NCI-H2196 (cell line): ENCODE measurements at regions not wholly inside any gene's neighbourhood (a gene's known extent, or its start where the extent isn't known, plus 50 kb on each side); places are given as distances from the start of the nearest gene placed in this dataset.

Experiments used
- DNase-seq: peaks from one replicate; lab custom pipeline; 2025; ENCODE audit not compliant: unreplicated experiment; lab: John Stamatoyannopoulos, UW

GRCh38 chr14:85978582-85979250 lies 448.8 kb downstream of the FLRT2 start:
- DNase-seq: no peak

GRCh38 chr14:85974602-85975001 lies 444.7 kb downstream of the FLRT2 start:
- no peak for DNase-seq

- DNase-seq: no peak
These were observed 433.5 kb downstream of the FLRT2 start for GRCh38 chr14:85963486-85963885.

DNA sequence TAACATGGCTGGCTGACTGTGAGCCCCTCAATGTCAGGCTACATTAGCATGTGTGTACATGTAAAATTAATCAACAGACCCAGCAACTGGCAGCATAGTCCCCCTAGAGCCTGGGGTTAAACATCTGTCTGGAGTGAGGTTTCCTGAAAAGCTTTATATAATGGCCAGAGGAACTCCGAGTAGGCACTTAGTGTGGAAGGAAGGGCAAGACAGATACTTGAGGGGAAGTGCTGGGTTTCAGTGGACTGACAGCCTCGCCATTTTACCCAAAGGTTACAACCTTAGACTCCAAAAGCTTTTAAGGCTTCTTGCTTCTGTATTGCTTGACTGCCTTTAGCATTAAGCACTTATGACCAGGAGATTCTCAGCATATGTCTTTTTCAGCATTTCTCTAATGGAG lies 430.8 kb downstream of the FLRT2 start:
- no peak for DNase-seq

DNA sequence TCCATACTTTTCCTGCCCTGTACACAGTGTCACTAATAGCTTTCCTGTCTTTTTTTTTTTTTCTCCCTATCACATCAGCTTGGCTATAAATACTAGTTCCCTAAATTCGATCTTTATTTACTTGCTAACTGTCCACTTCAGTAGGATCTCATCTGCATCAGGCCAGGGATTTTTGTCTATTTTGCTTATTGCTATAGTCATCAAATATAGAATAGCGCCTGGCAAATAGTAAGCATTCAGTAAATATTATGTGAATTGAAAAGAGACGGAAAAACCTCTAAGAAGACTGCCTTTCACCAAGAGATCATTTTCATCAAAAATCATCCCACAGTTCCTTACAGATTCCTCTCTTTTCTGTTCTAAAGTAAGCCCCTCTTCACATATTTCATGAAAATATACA lies 429.1 kb downstream of the FLRT2 start:
- no peak for DNase-seq

GRCh38 chr14:85958069-85958468 lies 428.1 kb downstream of the FLRT2 start:
- DNase-seq: no peak

- no peak for DNase-seq
These were observed 423.3 kb downstream of the FLRT2 start for GRCh38 chr14:85953265-85953664.

GRCh38 chr14:85948153-85948552 lies 418.2 kb downstream of the FLRT2 start:
- no peak for DNase-seq

DNA sequence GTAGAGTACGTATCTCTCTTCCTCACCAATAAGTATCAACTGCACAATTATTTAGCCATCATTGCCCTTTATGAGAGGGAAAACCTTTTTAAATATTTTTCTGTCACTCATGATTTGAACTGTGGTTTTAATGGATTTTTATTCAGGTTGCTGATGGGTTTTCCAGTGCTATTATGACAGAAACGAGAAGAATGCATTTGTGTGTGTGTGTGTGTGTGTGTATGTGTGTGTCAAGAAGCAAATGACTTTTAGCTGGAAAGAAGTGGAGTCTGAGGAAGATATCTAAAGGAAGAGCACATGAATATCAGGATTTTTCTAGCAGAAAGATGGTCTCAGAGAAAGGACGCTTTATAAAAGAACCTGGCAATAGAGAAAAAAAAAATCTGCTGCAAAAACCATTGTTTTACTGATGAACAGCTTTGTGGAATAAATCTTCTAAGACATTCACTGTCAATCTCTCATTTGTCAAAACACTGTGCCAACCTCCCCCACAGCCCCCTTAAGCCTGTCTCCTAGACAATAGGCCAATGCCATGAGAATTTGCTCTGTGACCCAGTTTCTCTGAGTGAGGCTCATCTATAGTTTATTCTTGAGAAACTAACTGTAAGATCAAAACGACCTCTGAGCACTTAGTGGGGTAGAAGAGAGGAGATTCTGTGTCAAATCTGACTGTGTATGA lies 417.7 kb downstream of the FLRT2 start:
- DNase-seq: no peak

DNA sequence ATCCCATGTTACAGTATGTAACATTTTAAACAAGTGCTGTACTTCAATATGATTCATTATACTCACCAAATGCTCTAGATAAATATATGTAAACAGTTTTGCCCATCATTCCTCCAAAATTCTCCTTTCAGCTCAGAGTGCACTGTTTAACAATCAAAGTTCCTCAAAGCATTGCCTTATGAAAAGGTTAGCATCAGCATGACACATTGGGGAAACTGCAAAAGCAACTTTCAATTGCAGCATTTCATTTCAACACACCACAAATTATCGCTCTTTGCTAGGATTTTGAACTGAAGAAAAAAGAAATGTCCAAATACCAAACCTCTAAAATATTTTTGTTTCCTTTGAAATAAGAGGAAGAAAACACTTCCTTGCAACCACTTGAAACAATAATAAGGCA lies 413.2 kb downstream of the FLRT2 start:
- no peak for DNase-seq

DNA sequence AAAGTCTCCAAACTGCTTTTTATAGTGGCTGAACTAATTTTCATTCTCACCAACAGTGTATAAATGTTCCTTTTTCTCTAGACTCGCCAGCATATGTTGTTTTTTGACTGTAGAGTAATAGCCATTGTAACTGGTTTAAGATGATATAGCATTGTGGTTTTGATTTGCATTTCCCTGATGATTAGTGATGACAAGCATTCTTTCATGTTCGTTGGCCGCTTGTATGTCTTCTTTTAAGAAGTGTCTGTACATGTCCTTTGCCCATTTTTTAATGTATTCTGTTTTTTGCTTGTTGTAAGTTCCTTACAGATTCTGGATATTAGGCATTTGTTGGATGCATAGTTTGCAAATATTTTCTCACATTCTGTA lies 404.9 kb downstream of the FLRT2 start:
- no peak for DNase-seq

- DNase-seq: peak; percentile 4
These were observed 404.4 kb downstream of the FLRT2 start for GRCh38 chr14:85934123-85934885.

DNA sequence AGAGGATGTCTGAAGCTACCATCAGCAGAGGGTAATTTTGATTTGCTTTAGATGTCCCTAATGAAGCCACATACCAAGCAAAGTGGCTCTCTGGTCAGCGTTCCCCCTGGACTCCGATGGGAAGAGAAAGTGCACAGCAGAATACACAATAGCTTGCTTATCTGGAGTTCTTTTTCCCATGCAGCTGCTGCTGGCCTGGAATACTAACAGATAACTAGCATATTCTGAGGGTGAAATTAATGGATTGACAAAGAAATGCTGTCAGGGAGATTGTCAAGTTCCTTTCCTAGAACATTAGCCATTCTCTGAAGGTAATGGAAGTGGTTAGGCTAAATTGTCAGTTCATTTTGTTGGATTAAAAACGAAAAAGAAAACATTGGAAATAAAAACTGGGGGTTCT lies 391.3 kb downstream of the FLRT2 start:
- DNase-seq: no peak

DNA sequence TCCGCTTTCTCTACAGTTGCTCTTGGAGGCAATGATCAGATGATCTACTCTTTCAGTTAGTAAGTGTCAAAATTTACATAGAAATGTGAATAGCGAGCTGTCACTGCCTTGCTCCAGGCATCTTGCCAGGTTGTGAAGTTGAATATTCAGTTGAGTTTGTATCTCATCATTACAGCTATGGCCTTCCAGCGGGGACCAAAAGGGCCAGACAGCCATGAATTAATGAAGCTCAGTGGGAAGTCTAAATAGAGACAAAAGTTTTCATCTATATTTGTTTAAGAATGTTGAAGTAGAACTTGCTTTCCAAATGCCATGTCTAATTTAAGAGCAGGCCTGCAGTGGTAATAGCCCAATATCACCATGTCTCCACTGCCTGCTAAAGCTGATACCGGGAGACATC lies 387.8 kb downstream of the FLRT2 start:
- no peak for DNase-seq

DNA sequence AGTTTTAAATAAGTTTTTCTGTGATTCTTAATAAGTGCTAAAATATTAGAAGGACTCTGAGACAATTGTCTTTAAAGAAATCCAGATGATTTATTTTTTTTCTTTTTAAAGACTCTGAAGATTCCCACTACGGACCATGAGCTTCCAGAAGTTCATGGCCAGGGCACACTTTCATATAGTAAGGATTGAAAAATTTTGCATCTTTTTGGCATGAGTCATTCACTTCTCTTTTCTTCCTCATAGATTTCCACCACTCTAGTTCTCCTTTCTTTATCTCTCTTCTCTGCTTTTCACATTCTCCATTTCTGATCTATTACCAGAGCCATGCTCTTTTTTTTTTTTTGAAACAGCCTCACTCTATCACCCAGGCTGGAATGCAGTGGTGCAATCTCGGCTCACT lies 385.8 kb downstream of the FLRT2 start:
- no peak for DNase-seq

GRCh38 chr14:85912141-85912540 lies 382.2 kb downstream of the FLRT2 start:
- DNase-seq: no peak

DNA sequence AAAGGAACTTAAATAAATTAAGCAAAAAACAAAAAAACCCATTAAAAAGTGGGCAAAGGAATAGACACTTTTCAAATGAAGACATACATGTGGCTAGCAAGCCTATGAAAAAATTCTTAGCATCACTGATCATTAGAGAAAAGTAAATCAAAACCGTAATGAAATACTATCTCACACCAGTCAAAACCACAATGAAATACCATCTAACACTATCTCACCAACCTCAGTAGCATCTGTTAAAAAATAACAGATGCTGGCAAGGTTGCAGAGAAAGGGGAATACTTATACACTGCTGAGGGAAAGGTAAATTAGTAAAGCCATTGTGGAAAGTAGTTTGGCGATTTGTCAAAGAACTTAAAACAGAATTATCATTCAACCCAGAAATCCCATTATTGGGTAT lies 381.1 kb downstream of the FLRT2 start:
- DNase-seq: no peak

- DNase-seq: no peak
These were observed 379.6 kb downstream of the FLRT2 start for GRCh38 chr14:85909581-85909980.

- DNase-seq: no peak
These were observed 377.6 kb downstream of the FLRT2 start for GRCh38 chr14:85907536-85907935.

DNA sequence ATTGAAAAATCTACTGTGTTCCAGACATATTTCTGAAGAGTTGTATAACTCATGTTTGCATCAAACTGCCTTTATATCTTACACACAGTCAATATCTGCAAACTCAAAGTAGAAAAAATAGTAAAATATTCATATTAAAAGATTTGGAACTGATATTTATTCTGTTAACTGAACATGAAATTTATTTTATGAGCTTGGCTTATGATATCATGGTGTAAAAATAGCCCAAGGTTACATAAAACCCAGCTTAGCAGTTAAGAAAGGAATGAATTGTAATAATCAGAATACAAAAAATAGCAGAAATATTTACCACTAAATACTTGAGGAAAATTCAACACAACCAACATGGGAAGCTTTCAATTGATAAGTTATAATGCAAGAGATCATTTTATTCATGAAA lies 367.9 kb downstream of the FLRT2 start:
- DNase-seq: no peak

GRCh38 chr14:85895603-85896002 lies 365.7 kb downstream of the FLRT2 start:
- no peak for DNase-seq

GRCh38 chr14:85892251-85892650 lies 362.3 kb downstream of the FLRT2 start:
- no peak for DNase-seq
